HG03432 (cell line): ENCODE measurements at regions not wholly inside any gene's neighbourhood (a gene's known extent, or its start where the extent isn't known, plus 50 kb on each side); places are given as distances from the start of the nearest gene placed in this dataset.

ENCODE experiments used
- ATAC-seq: cut with Tn5 transposase; IDR thresholded peaks from one replicate; pipeline ENCODE4 v1.9.1; 2021; ENCODE audit warnings: mild to moderate bottlenecking, moderate library complexity; ENCODE audit not compliant: unreplicated experiment

DNA sequence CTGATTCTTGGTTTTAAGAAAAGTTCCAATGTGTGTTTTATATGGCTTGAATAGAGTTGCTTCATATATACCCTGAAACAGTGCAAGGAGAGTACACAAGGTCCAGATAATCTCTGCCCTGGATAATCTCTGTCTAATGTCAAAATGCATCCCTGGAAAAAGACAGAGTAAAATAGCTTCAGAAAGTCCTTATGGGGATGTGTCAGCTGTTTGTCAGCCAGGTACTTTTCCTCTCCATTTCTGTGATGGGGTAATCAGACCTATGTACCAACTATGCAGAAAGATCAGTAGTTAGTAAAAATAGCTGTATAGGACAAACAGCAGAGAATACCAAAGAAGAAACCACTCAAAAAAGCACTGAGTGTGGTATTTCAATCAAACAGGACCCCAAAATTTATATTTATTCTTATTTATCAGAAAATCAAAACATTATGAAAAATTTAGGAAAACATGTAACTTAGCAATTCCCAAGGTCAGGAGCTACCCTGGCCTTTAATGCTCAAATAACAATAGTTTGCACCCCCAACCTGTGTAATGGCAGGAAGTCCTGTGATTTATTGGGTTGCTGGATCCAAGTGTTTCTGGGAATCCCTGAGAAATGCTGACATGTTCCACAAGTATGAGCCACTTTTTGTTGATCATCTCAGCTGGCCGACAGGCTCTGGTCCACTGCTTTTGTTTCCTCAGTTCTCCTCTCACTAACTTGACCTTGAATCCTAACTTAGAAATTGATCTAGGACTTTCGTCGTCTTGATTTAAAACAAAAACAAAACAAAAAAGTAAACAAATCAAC lies 69.6 kb downstream of the MDH1 start:
- no peak for ATAC-seq

DNA sequence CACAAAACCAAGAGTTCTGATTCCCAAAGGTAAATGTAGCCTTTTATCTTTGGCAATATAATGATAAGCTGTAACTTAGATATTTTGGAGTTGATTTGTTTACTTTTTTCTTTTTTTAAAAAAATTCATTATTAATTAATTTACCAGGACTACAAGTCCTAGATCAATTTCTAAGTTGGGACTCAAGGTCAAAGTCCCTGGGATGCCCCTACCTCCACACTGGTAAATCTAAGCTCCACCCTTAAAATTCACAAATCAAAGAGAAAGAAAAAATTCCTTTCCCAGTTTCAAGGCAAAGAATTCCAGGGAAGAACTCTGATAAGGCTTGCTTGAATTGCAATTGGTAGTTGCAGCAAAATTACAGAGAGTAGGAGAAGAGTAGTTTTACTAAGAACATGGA lies 71.3 kb downstream of the MDH1 start:
- ATAC-seq = no peak

DNA sequence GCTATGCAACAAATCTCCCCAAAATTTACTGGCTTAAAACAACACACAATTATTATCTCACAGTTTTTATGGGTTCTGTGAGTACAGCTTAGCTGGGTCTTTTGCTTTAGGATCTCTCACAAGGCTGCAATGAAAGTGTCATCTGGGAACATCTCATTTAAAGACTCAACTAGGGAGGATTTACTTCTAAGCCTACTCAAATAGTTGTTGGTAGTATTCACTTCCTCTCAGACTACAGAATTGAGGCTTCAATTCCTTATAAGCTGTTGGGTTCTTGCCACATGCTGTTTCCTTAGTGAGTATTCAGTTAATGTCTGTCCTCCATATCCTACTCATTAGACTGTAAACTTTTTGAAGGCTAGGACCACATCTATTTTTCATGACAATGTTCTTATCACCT lies 72.3 kb downstream of the MDH1 start:
- no peak for ATAC-seq

- no peak for ATAC-seq
Observed at GRCh38 chr2:63662028-63662804, 73.5 kb downstream of the MDH1 start.

DNA sequence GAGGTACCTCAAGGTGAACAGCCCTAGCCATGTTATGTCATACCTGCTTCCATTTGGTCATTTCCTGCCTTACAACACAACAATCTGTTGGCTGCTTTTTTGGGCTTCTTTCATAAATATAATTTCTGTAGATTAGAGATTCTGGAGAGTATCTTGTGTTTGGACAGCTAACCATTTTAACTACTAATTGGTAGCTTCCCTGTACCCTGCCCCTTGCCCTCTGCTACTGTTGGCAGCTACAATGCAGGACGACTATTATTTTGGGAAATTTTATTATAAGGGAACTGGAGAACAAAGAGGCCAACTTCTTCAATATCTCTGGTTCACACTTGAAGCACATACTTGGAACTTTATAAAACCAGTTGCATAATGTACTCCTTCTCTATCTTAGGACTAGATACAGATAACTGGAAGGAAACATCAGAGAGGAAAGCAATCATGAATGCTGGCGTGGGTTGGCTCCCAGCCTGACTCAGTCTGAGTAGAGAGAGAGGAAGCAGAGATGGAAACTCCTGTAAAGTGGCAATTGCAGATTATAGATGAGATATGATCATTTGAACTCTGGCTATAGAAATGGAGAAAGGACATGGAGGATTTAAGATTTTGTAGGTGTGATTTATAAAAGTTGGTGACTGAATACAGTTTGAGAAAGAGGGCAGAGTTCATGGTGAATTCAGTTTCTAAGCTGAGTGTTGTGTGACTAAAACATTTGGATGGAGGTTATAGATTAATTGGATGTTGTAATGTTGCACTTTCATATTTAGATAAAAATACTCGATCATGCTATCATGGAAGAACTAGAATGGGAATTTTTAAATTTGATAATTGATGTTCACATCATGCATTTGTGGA lies 74.5 kb downstream of the MDH1 start:
- no peak for ATAC-seq

DNA sequence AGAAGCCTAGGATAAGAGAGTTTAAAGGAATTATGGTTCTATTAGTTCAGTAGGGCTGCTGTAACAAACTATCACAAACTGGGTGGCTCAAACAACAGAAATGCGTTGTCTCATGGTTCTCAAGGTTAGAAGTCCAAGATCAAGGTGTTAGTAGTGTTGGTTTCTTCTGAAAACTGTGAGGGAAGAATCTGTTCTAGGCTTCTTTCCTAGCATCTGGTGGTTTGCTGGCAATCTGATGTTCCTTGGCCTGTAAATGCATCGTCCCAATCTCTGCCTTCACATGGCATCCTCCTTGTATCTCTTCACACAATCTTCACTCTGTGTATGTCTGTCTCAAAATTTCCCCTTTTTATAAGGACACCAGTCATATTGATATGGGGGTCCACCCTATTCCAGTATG lies 76.3 kb downstream of the MDH1 start:
- no peak for ATAC-seq

GRCh38 chr2:63665846-63666475 lies 77.2 kb downstream of the MDH1 start:
- ATAC-seq = no peak

DNA sequence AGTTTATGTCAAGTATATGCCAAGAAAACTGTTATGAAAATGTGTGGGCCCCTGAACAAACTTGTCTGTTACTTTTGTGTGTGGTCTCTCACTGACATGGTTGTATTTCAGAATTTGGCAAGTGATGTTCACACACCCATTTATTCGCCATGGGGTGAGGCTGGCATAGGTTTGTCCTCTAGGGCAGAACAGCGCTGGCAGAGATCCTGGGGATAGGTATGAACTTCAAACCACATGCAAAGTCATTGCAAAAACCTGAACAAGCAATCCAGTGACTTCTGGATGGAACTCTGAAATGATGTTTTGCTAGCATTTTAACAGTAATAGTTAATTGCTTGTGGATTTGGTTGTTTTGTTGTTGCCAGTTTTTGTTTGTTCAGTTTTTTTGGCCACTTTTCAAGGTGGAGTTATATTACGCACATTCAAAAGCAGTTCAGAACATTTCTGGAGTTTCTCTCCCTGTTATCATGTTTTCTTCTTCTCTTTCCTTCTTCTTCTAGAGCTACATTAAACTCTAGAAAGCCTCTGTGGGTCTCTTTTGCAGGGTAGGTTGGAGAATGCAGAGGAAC lies 78.5 kb downstream of the MDH1 start:
- no peak for ATAC-seq

DNA sequence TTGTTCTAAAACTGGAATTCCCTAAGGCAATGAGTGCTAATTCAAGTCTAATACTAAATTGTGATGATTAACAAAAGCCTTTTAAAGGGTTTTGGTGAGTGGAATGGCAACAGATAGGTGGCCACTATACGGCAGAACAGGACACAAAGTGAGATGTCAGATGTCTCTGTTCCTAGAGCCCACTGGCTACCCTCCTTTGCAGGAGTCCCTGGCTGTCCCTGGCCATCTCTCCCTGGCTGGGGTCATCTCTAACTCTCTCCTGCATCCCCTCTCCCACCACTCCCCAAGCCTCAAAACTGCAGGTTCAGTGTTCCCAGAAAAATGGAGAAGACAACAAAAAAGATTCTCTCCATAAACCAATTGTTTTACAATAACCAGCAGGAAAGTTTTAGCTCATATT lies 79.2 kb downstream of the MDH1 start:
- no peak for ATAC-seq

GRCh38 chr2:63668466-63668865 lies 79.7 kb downstream of the MDH1 start:
- ATAC-seq = no peak

DNA sequence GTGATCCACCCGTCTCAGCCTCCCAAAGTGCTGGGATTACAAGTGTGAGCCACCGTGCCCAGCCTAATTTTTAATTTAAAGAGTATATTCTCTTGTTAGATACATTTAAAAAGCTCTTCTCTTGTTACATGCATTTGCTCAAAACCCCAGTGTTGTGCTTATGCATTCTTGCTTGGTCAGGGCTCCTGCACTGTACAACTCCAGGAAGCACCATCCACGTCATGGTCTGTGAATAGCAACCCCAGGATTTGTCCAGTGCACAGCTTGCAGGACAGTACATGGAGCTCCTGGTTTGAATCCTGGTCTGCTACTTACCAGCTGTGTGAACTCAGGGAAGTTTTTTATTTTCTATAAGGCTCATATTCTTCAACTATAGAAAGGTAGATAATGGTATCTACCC lies 80.8 kb downstream of the MDH1 start:
- no peak for ATAC-seq

- ATAC-seq = no peak
Observed at GRCh38 chr2:63673865-63674533, 85.2 kb downstream of the MDH1 start.

GRCh38 chr2:63675026-63675425 lies 86.3 kb downstream of the MDH1 start:
- ATAC-seq = no peak

GRCh38 chr2:63676135-63676534 lies 87.4 kb downstream of the MDH1 start:
- peak; percentile 72 for ATAC-seq

DNA sequence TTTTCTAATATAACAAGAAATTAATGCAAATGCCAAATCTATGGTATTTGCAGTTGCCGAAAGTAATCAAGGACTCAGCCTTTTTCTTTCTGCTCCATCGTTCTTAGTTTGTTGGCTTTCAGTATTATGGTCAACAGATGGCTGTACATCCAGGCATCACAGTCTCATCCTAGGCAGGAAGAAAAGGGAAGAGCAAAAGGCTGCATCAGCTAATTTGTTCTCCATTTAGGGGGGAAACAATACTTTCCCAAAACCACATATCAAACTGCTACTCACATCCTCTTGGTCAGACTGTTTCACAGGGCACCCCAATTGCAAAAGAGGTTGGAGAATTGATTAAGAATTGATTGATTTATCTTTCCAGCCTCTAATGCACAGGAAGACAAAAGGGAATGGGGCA lies 89.3 kb downstream of the MDH1 start:
- ATAC-seq = no peak

GRCh38 chr2:63678551-63678950 lies 89.8 kb downstream of the MDH1 start:
- no peak for ATAC-seq

GRCh38 chr2:63679252-63679855 lies 90.6 kb downstream of the MDH1 start:
- no peak for ATAC-seq

DNA sequence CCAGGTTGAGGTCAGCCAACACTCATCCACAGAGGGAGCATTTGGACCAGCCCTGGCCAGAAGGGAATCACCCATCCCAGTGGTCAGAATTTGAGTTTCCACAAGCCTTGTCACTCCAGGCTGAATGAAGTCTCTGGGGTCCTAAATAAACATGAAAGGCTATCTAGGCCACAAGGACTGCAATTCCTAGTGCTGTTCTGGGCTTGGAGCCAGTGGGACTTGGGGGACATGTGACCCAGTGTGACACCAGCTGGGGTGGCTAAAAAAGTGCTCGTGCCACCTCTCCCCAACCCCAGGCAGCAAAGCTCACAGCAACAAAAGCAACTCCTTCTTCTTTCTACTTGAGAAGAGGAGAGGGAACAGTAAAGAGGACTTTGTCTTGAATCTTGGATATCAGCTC lies 91.7 kb downstream of the MDH1 start:
- ATAC-seq = no peak

- ATAC-seq = no peak
Observed at GRCh38 chr2:63681896-63682295, 93.1 kb downstream of the MDH1 start.
